ENCODE measurements at regions not wholly inside any gene's neighbourhood (a gene's known extent, or its start where the extent isn't known, plus 50 kb on each side); places are given as distances from the start of the nearest gene placed in this dataset.

GRCh38 chr10:33800545-33800944 is 466.1 kb upstream of the NRP1 start:
- TF ChIP-seq EGR1 (IDR thresholded peaks at IDR 0.05): no peak
- TF ChIP-seq CREB1 (IDR thresholded peaks at IDR 0.05; ENCODE audit: low read depth): no peak
- TF ChIP-seq FOXM1 (IDR thresholded peaks at IDR 0.05; ENCODE audit: borderline replicate concordance, low read depth): no peak
- TF ChIP-seq NFIC (IDR thresholded peaks at IDR 0.05): no peak
- TF ChIP-seq, protein P1, sequence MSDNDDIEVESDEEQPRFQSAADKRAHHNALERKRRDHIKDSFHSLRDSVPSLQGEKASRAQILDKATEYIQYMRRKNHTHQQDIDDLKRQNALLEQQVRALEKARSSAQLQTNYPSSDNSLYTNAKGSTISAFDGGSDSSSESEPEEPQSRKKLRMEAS (IDR thresholded peaks at IDR 0.05): no peak
- TF ChIP-seq TCF12 (IDR thresholded peaks at IDR 0.05; ENCODE audit: low read depth): no peak
- TF ChIP-seq EP300 (IDR thresholded peaks at IDR 0.05; ENCODE audit: borderline replicate concordance): no peak
- no peak for TF ChIP-seq CEBPB (IDR thresholded peaks at IDR 0.05)
- no peak for TF ChIP-seq ZBTB7A (IDR thresholded peaks at IDR 0.05; ENCODE audit: low read depth)
- TF ChIP-seq TEAD4 (IDR thresholded peaks at IDR 0.05): no peak
- TF ChIP-seq YY1 (IDR thresholded peaks at IDR 0.05; ENCODE audit: low read depth): no peak
- no peak for TF ChIP-seq RAD21 (IDR thresholded peaks at IDR 0.05; ENCODE audit: low read depth)
- TF ChIP-seq, protein P2, sequence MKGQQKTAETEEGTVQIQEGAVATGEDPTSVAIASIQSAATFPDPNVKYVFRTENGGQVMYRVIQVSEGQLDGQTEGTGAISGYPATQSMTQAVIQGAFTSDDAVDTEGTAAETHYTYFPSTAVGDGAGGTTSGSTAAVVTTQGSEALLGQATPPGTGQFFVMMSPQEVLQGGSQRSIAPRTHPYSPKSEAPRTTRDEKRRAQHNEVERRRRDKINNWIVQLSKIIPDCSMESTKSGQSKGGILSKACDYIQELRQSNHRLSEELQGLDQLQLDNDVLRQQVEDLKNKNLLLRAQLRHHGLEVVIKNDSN (IDR thresholded peaks at IDR 0.05): no peak
- TF ChIP-seq TAF1 (IDR thresholded peaks at IDR 0.05; ENCODE audit: low read depth): no peak
- TF ChIP-seq REST (IDR thresholded peaks at IDR 0.05; ENCODE audit: low read depth): no peak

DNA sequence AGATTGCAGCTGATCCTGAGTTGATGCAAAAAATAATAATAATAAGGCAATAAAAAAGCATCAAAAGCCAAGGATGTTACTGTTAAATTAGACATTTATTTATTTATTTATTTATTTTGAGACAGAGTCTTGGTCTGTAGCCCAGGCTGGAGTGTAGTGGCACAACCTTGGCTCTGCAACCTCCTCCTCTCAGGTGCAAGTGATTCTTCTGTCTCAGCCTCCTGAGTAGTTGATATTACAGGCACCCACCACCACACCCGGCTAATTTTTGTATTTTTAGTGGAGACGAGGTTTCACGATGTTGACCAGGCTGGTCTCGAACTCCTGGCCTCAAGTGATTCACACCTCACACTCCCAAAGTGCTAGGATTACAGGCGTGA is 465.5 kb upstream of the NRP1 start:
- no peak for TF ChIP-seq TCF12 (IDR thresholded peaks at IDR 0.05; ENCODE audit: low read depth)
- TF ChIP-seq TEAD4 (IDR thresholded peaks at IDR 0.05): no peak
- TF ChIP-seq REST (IDR thresholded peaks at IDR 0.05; ENCODE audit: low read depth): no peak
- TF ChIP-seq EGR1 (IDR thresholded peaks at IDR 0.05): no peak
- TF ChIP-seq YY1 (IDR thresholded peaks at IDR 0.05; ENCODE audit: low read depth): no peak
- no peak for TF ChIP-seq CEBPB (IDR thresholded peaks at IDR 0.05)
- TF ChIP-seq, protein P2 (IDR thresholded peaks at IDR 0.05): no peak
- TF ChIP-seq RAD21 (IDR thresholded peaks at IDR 0.05; ENCODE audit: low read depth): no peak
- no peak for TF ChIP-seq ZBTB7A (IDR thresholded peaks at IDR 0.05; ENCODE audit: low read depth)
- TF ChIP-seq, protein P1 (IDR thresholded peaks at IDR 0.05): no peak
- no peak for TF ChIP-seq CREB1 (IDR thresholded peaks at IDR 0.05; ENCODE audit: low read depth)
- no peak for TF ChIP-seq FOXM1 (IDR thresholded peaks at IDR 0.05; ENCODE audit: borderline replicate concordance, low read depth)
- no peak for TF ChIP-seq EP300 (IDR thresholded peaks at IDR 0.05; ENCODE audit: borderline replicate concordance)
- no peak for TF ChIP-seq TAF1 (IDR thresholded peaks at IDR 0.05; ENCODE audit: low read depth)
- TF ChIP-seq NFIC (IDR thresholded peaks at IDR 0.05): no peak

DNA sequence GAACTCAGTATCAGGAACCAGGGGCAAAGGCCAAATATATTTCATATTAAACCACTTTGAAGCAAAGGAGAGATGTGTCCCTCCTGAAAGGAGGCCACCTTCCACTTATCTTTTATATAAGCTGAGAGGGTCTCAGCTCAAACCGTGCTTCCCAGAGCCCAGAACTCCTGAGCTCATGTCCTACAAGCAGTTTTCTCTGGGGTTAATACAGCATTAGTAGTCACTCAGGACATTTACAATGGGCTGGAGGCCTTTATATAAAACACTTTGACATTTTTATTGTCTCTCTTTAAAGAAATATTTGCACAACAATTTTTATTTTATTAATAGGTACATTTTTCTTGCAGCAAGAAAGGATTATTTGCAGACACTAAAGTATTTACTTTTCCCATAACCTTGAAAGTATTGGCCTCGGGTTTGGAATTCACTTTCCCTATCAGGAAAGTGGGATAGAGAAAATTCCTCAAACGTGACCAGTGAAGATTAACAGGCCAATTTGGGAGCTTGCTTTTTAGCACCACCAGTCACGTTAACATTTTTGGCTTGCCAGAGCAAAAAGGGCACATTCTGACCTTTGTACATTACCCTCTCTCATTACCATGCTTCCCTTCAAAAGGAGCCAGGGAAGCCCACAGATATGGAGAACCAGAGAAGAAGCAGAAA is 464.9 kb upstream of the NRP1 start:
- no peak for TF ChIP-seq ZBTB7A (IDR thresholded peaks at IDR 0.05; ENCODE audit: low read depth)
- no peak for TF ChIP-seq CREB1 (IDR thresholded peaks at IDR 0.05; ENCODE audit: low read depth)
- no peak for TF ChIP-seq REST (IDR thresholded peaks at IDR 0.05; ENCODE audit: low read depth)
- TF ChIP-seq YY1 (IDR thresholded peaks at IDR 0.05; ENCODE audit: low read depth): no peak
- TF ChIP-seq TCF12 (IDR thresholded peaks at IDR 0.05; ENCODE audit: low read depth): no peak

DNA sequence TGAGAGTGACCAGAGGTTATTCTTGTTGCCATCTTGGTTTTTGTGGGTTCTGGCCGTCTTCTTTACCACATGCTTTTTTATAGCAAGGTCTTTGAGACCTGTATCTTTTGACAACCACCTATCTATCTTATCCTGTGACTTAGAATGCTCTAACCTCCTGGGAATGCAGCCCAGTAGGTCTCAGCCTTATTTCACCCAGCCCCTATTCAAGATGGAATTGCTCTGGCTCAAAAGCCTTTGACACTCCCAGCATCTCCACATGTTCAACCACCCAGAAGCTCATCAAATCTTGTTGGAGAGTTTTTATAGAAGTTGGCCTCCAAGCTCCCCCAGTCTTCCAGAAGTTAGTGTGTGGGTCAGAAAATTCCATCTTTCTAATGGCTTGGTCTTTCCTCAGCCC is 464.3 kb upstream of the NRP1 start:
- TF ChIP-seq EGR1 (IDR thresholded peaks at IDR 0.05) (no peak), NFIC (IDR thresholded peaks at IDR 0.05) (no peak), RAD21 (IDR thresholded peaks at IDR 0.05; ENCODE audit: low read depth) (no peak), TAF1 (IDR thresholded peaks at IDR 0.05; ENCODE audit: low read depth) (no peak), EP300 (IDR thresholded peaks at IDR 0.05; ENCODE audit: borderline replicate concordance) (no peak), CEBPB (IDR thresholded peaks at IDR 0.05) (no peak)
- TF ChIP-seq, protein P2 (IDR thresholded peaks at IDR 0.05): no peak
